ENCODE measurements at regions not wholly inside any gene's neighbourhood (a gene's known extent, or its start where the extent isn't known, plus 50 kb on each side); places are given as distances from the start of the nearest gene placed in this dataset.

- intact Hi-C loops (cut with micrococcal nuclease), result no loop called here
- no peaks in the 10 kb centered on the region for H3K9me3 ChIP-seq (replicated peaks; ENCODE audit: control insufficient read depth, insufficient read depth, low read depth, low read length)
- 0% methylated on average over 4 of the region's 4 CpGs for WGBS (ENCODE audit: insufficient coverage, low coverage, missing lambda C conversion rate)
- H3K4me1 ChIP-seq (replicated peaks in 1 of 2; ENCODE audit: control insufficient read depth in 2 of 2, insufficient read depth in 2 of 2, low read length in 2 of 2), result no peaks in the 10 kb centered on the region
- DNase-seq (ENCODE audit: extremely low read depth in 1 of 4, low spot score in 3 of 4) (no peak), ATAC-seq (no peak), FAIRE-seq (no peak)
- H3K27ac ChIP-seq (ENCODE audit: extremely low read depth, low read depth, low read length), result no peak overlapping the region
- in situ Hi-C loops (cut with MboI), result no loop called here
- no peak overlapping the region for H3K9ac ChIP-seq (ENCODE audit: insufficient read depth in 1 of 2, low read depth in 2 of 2, low read length in 2 of 2)
- H3K9me1 ChIP-seq (ENCODE audit: control insufficient read depth, insufficient read depth, low read length), result no peaks in the 10 kb centered on the region
- H3K4me2 ChIP-seq (ENCODE audit: insufficient read depth, low read length), result no peak overlapping the region
- H3K27me3 ChIP-seq (ENCODE audit: control insufficient read depth in 2 of 2, insufficient read depth in 2 of 2, low read length in 2 of 2), result peaks cover 6 to 12% of the 10 kb centered on the region in 2 experiments; a peak in 3 of 5 replicates
- BruUV-seq (replicated peaks), result no TSS peak
- H3K4me3 ChIP-seq, result no peak overlapping the region
- POLR2A ChIA-PET, result no interaction called here
- CTCF ChIA-PET (ENCODE audit: low intra/inter-chr PET ratio), result no interaction called here
- H3K36me3 ChIP-seq (ENCODE audit: control insufficient read depth, insufficient read depth, low read length), result no peaks in the 10 kb centered on the region
- H3K79me2 ChIP-seq (ENCODE audit: control insufficient read depth, insufficient read depth, low read length), result no peaks in the 10 kb centered on the region
- no peak overlapping the region for H2AFZ ChIP-seq (ENCODE audit: low read depth, low read length)
- no peaks in the 10 kb centered on the region for H4K20me1 ChIP-seq (replicated peaks; ENCODE audit: control insufficient read depth, insufficient read depth, low read length)
- TF ChIP-seq PYGO2 (tag; IDR thresholded peaks at IDR 0.05) (no peak), GATA2 (CRISPR knock-in tag; IDR thresholded peaks at IDR 0.05) (no peak), ARID4B (CRISPR knock-in tag; IDR thresholded peaks at IDR 0.05) (no peak), SMARCC2 (IDR thresholded peaks at IDR 0.05; ENCODE audit: low read depth) (no peak), LARP7 (IDR thresholded peaks at IDR 0.05) (no peak), NR4A1 (CRISPR knock-in tag; IDR thresholded peaks at IDR 0.05) (no peak), NR4A1 (tag; IDR thresholded peaks at IDR 0.05) (no peak), MLLT1 (IDR thresholded peaks at IDR 0.05) (no peak), PCBP2 (IDR thresholded peaks at IDR 0.05; ENCODE audit: low read depth, low read length, poor library complexity, severe bottlenecking) (no peak), MYC (IDR thresholded peaks at IDR 0.05; ENCODE audit: low read depth, low read length) (no peak), MYC (CRISPR knock-in tag; IDR thresholded peaks at IDR 0.05; ENCODE audit: borderline replicate concordance, low read depth) (no peak), ZC3H11A (IDR thresholded peaks at IDR 0.05; ENCODE audit: low read depth, low read length) (no peak), RBM14 (IDR thresholded peaks at IDR 0.05; ENCODE audit: borderline replicate concordance, insufficient read depth, low read depth, low read length) (no peak), NFXL1 (CRISPR knock-in tag; IDR thresholded peaks at IDR 0.05) (no peak)
- TF ChIP-seq, protein P1, sequence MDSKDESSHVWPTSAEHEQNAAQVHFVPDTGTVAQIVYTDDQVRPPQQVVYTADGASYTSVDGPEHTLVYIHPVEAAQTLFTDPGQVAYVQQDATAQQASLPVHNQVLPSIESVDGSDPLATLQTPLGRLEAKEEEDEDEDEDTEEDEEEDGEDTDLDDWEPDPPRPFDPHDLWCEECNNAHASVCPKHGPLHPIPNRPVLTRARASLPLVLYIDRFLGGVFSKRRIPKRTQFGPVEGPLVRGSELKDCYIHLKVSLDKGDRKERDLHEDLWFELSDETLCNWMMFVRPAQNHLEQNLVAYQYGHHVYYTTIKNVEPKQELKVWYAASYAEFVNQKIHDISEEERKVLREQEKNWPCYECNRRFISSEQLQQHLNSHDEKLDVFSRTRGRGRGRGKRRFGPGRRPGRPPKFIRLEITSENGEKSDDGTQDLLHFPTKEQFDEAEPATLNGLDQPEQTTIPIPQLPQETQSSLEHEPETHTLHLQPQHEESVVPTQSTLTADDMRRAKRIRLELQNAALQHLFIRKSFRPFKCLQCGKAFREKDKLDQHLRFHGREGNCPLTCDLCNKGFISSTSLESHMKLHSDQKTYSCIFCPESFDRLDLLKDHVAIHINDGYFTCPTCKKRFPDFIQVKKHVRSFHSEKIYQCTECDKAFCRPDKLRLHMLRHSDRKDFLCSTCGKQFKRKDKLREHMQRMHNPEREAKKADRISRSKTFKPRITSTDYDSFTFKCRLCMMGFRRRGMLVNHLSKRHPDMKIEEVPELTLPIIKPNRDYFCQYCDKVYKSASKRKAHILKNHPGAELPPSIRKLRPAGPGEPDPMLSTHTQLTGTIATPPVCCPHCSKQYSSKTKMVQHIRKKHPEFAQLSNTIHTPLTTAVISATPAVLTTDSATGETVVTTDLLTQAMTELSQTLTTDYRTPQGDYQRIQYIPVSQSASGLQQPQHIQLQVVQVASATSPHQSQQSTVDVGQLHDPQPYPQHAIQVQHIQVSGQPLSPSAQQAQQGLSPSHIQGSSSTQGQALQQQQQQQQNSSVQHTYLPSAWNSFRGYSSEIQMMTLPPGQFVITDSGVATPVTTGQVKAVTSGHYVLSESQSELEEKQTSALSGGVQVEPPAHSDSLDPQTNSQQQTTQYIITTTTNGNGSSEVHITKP (IDR thresholded peaks at IDR 0.05; ENCODE audit: partially characterized antibody), result no peak
Measured at GRCh38 chr9:105057551-105057950, 129.6 kb upstream of the ABCA1 start.

Data from K562 (cell line).